Fibroblast of villous mesenchyme (primary cell): ENCODE measurements at regions not wholly inside any gene's neighbourhood (a gene's known extent, or its start where the extent isn't known, plus 50 kb on each side); places are given as distances from the start of the nearest gene placed in this dataset.
"Not testable (repeated sequence)": the region's sequence is repeated elsewhere in the genome, so short reads cannot be mapped to it uniquely, and the experiment has no call there.

ENCODE experiments used
- DNase-seq: peaks from one replicate; pipeline ENCODE4 v3.0.0-alpha.2; 2010; ENCODE audit warnings: low read depth
- H3K4me3 ChIP-seq: 2 replicates; pipeline ENCODE4 v1.5.1; 2011; ENCODE audit warnings: low read depth, mild to moderate bottlenecking, low read length
- TF ChIP-seq, protein P1 (sequence below): IDR thresholded peaks from 2 replicates; pipeline ENCODE4 v1.5.1; 2012; ENCODE audit warnings: low read depth, mild to moderate bottlenecking, low read length; ENCODE audit not compliant: insufficient read depth

DNA sequence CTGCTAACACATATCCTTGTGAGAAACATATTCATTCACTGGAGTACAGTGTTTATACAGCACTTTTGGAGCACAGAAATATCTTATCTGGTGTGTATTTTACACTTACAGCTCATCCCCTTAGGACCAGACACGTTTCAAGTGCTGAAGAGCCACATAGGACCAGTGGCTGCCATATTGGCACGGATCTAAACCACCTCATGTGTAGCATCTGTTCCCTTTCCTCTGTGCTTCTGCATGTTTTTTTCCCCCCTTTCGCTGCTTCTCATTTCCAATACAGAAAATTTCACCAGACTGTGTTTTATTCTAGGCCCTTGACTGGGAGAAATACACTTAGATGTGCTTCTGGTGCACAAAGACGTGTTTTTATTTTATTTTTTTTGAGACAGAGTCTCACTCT is 69.7 kb upstream of the RBMX start:
- TF ChIP-seq, protein P1, sequence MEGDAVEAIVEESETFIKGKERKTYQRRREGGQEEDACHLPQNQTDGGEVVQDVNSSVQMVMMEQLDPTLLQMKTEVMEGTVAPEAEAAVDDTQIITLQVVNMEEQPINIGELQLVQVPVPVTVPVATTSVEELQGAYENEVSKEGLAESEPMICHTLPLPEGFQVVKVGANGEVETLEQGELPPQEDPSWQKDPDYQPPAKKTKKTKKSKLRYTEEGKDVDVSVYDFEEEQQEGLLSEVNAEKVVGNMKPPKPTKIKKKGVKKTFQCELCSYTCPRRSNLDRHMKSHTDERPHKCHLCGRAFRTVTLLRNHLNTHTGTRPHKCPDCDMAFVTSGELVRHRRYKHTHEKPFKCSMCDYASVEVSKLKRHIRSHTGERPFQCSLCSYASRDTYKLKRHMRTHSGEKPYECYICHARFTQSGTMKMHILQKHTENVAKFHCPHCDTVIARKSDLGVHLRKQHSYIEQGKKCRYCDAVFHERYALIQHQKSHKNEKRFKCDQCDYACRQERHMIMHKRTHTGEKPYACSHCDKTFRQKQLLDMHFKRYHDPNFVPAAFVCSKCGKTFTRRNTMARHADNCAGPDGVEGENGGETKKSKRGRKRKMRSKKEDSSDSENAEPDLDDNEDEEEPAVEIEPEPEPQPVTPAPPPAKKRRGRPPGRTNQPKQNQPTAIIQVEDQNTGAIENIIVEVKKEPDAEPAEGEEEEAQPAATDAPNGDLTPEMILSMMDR = no peak
- no peak for DNase-seq
- no peak overlapping the region for H3K4me3 ChIP-seq

DNA sequence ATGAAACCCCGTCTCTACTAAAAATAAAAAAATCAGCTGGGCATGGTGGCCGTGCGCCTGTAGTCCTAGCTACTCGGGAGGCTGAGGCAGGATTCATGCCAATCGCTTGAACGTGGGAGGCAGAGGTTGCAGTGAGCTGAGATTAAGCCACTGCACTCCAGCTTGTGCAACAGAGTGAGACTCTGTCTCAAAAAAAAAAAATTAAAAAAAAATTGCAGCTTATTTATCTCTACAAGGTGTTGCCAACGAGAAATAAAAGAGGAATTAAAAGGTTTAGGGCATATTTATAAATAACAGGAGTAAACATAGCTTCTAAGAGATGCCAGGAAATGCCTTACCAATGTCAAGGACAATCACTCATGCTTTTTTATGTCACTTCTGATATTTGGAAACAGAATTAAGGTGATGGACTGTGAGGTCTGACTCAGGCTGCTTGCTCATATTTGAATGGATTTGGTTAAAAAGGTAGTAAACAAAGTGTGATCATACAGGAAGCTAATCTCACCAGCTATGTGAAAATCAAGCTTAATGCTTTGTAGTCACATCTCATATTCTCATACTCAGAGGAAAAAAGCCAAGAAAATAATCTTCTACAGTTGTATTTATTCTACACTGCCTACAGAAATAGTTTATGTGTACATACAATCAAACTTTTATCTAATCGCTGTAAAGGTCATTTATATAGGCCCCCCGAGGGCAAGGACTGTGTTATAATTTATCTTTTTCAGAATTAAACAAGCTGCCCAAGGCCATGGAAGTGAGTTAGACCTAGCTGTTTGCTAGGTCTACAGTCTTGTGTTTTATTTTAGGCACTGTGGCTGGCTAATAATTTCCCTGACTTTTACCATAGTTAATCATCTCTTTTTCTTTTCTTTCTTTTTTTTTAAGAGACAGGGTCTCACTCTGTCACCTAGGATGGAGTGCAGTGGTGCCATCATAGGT is 61.1 kb upstream of the RBMX start:
- DNase-seq = no peak
- no peak overlapping the region for H3K4me3 ChIP-seq
- TF ChIP-seq, protein P1 = no peak

DNA sequence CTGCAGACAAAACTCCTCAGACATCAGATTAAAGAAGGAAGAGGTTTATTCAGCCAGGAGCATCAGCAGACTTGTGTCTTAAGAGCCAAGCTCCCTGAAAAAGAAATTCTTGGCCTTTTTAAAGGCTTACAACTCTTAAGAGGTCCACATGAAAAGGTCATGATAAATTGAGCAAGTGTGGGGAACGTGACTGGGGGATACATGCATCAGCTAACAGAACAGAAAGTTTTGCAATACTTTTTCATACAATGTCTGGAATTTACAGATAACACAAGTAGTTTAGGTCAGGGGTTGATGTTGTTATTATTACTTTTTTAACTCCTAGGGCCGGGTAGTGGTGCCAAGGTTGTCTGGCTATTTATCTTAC is 55.6 kb upstream of the RBMX start:
- peak; percentile 22 for DNase-seq
- H3K4me3 ChIP-seq = no peak overlapping the region
- TF ChIP-seq, protein P1 = no peak

DNA sequence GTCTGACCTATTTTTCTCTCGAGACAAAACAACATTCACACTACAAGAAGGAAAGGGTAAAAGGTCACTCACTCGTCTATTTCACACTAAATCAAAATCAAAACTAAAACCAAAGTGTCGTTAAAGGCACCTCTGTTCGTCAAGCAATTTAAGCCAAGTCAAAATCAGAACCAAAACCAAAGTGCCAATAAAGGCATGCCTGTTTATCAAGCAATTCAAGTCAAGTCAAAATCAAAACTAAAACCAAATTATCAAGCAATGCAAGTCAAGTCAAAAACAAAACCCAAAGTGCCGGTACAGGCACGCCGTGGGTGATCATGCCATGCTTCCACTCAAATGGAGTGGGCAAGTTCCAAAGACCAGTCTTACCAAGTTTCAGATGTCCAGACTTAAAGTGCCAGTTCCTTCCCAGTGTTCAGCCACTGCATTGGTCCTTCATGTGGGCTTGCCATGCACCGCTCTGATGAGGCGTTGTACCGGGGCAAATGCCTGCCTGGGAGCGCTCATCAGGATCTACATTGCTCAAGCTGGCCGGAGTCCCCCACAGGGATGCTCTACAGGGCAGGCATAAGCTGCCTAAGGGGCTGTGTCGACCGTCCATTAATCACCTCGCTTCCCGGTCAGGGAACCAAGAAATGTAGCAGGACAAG is 55.1 kb upstream of the RBMX start:
- DNase-seq = not testable (repeated sequence)

DNA sequence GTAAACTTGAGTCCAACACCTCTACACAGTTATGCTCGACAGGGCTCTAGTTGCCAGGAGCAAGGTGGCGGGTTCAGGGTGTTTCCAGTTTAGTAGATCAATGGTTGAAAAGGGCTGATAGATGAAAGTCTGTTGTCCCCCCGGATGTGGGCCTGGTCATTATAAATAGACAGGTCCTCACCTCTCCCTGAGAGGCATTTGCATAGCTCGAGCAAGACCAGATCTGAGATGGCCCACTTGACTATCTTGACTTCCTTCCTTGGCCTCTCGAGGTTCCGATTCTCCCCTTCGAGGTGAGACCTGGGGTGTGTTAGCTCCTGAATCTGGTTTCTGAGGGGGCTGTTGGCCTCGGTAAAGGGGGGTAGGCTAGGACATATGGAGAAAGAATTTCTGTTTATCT is 54.1 kb upstream of the RBMX start:
- H3K4me3 ChIP-seq, DNase-seq: not testable (repeated sequence)

More for the DNA sequence above, 55.1 kb upstream of the RBMX start:
- H3K4me3 ChIP-seq = not testable (repeated sequence)

DNA sequence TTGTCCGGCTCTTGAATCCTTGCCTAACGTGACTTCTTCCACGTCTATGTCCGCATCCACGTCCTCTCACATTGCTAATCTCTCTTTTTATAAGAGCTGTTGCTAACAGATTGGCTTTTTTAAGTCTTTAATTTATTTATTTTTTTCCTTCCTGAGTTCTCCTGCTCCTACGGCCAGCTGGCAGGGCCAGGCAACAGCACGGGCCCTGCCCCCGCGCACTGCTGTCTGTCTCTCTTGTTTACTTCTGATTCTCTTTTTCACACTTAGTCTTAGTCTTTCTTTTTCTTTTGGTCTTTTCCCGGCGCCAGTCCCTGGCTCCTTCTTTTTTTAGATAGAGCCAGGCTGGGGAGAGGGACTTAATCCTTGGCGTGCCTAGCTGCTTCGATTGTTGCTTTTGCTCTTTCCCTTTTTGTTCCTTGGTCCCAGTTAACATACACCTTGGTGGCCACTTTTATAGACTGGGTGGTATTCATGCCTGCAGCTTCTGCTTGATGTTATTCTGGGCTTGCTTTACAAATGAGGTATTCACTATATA is 53.2 kb upstream of the RBMX start:
- no peak overlapping the region for H3K4me3 ChIP-seq
- no peak for DNase-seq
- TF ChIP-seq, protein P1 = no peak

DNA sequence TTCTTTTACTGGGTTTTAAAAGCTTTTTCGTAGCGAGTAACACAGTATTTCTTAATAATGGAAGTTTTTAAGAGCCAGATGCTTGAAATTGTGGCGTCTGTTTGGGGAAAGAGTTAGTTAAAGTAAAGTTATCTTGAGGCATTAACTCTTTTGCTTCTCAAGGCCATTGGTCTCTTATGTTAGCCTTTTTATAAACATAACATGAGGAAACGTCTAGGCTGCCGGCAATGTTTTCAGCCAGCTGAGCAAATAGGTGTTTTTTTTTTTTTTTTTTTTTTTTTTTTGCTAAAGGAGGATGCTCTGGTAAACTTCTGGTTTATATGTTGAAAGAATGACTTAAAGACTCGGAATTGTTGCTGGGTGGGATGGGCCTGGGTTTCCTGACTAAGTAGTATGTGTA is 51.1 kb upstream of the RBMX start:
- H3K4me3 ChIP-seq = no peak overlapping the region
- TF ChIP-seq, protein P1 = no peak
- no peak for DNase-seq
